ENCODE measurements at regions not wholly inside any gene's neighbourhood (a gene's known extent, or its start where the extent isn't known, plus 50 kb on each side); places are given as distances from the start of the nearest gene placed in this dataset.
"Not testable (repeated sequence)": the region's sequence is repeated elsewhere in the genome, so short reads cannot be mapped to it uniquely, and the experiment has no call there.

DNA sequence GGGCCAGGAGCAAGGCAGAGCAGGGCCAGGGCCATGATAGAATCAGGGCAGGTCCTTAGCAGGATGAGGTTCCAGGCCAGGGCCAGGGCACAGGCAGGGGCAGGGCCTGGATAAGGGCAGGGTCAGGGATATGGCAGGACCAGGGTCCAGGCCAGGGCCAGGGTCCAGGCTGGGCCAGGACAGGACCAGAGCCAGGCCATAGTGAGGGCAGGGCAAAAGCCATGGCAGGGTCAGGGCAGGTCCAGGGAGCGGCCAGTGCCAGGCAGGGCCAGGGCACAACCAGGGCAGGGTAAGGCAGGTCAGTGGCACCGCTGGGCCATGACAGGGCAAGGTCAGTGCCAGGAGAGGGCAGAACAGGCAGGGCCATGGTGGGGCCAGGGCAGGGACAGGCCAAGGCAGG is 152.2 kb downstream of the LIPI start:
- no peak for DNase-seq
- in situ Hi-C loops (cut with MboI; ENCODE audit: low pct_unique_long_range_greater_than_20kb, low sequenced_read_pairs) = no loop called here

DNA sequence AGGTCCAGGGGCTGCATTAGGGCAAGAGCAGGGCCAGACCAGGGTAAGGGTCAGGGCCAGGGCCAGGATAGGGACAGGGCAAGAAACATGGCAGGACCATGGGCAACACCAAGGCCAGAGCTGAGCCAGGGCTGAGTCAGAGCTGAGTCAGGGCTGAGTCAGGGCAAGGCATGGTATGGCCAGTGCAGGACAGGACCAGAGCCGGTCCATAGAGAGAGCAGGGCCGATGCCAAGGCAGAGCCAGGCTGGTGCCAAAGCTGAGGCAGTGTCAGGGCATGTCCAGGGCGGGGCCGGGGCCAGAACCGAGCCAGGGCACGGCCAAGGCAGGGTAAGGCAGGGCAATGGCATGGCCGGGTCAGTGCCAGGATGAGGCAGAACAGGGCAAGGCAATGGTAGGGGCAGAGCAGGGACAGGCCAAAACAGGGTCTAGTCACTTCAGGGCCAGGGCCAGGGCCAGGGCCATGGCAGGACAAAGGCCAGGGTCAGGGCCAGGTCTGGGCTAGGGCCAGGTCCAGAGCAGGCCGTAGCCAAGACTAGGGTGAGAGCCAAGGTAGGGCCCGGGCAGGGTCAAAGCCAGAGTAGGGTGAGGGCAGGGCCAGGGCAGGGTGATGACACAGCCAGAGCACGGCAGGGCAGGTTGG is 152.8 kb downstream of the LIPI start:
- DNase-seq; in situ Hi-C loops (cut with MboI; ENCODE audit: low pct_unique_long_range_greater_than_20kb, low sequenced_read_pairs): not testable (repeated sequence)

- in situ Hi-C loops (cut with MboI; ENCODE audit: low pct_unique_long_range_greater_than_20kb, low sequenced_read_pairs) = no loop called here
- DNase-seq = no peak
Measured at GRCh38 chr21:14057313-14057712, 153.4 kb downstream of the LIPI start.

DNA sequence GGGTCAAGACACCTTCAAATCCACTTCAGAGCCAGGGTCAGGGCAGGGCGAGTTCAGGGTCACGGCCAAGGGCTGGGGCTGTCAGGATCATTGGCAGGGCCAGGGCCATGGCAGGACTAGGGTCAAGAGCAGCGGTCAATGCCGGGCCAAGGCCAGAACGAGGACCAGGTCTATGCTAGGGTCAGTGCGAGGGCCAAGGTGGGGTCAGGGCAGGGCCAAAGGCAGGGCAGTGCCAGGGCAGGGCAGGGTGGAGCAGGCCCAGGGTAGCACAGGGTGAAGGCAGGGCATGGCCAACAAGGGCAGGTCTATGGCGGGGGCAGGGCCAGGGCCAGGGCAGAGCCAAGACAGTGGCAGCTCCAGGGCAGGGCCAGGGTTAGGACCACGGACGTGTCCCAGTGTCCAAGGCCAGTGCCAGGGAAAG is 154.0 kb downstream of the LIPI start:
- in situ Hi-C loops (cut with MboI; ENCODE audit: low pct_unique_long_range_greater_than_20kb, low sequenced_read_pairs) = no loop called here
- no peak for DNase-seq

GRCh38 chr21:14055746-14056515 is 154.8 kb downstream of the LIPI start:
- in situ Hi-C loops (cut with MboI; ENCODE audit: low pct_unique_long_range_greater_than_20kb, low sequenced_read_pairs); DNase-seq: not testable (repeated sequence)

- in situ Hi-C loops (cut with MboI; ENCODE audit: low pct_unique_long_range_greater_than_20kb, low sequenced_read_pairs) = no loop called here
Measured at GRCh38 chr21:14054682-14055081, 156.1 kb downstream of the LIPI start.

DNA sequence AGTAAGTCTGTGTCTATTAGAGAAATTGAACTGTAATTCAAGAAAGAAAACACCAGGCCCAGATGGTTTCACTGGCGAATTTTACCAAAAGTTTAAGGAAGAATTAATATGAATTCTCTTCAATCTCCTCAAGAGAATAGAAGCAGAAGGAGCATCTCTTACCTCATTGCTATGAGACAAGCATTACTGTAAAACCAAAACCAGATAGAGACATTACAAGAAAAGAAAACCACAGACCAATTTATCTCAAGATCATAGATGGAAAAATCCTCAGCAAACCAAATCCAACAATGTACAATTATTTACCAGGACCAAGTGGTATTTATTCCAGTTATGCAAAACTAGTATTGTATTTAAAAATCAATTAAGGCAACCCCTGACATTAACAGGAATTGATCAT is 160.6 kb downstream of the LIPI start:
- DNase-seq = no peak
- in situ Hi-C loops (cut with MboI; ENCODE audit: low pct_unique_long_range_greater_than_20kb, low sequenced_read_pairs) = no loop called here

More at GRCh38 chr21:14054682-14055081, 156.1 kb downstream of the LIPI start:
- DNase-seq = no peak

DNA sequence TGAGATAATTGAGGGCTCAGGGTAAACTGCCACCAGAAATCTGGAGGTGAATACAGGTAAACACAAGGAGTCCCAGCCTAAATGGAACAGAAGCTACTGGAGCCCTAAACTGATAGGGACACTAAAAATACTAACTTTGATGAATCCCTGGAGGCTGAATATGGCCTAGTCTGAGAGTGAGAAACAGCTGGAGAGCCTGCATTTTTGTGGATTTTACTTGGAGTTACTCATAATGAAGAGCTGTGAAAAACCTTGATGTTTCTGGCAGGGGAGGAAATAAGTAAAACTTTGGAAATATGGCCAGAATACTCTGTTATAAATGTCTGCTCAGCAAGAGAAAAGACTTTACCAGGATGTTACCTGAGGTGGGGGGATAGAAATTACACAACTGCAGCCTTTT is 164.4 kb downstream of the LIPI start:
- in situ Hi-C loops (cut with MboI; ENCODE audit: low pct_unique_long_range_greater_than_20kb, low sequenced_read_pairs) = no loop called here
- DNase-seq = no peak

DNA sequence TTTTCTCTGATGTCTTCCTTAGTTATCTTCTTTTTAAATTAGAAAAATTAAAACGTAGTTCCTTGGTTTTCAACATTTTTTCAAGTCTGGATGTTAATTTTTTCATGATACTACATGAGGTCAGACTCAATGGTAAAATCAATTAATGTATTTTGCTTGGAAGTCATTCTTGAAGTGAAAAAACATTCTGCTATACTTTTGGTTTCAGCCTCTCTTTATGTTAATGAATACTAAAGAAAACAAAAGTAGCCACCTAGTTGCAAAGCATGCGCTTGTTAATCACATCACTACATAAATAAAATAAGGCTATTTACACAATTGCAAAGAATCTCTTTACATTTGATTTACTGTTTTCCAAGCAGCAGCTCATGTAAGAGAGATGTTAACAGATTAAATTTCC is 170.4 kb downstream of the LIPI start:
- no peak for DNase-seq
- in situ Hi-C loops (cut with MboI; ENCODE audit: low pct_unique_long_range_greater_than_20kb, low sequenced_read_pairs) = no loop called here

GRCh38 chr21:14028619-14029018 is 182.1 kb downstream of the LIPI start:
- DNase-seq; in situ Hi-C loops (cut with MboI; ENCODE audit: low pct_unique_long_range_greater_than_20kb, low sequenced_read_pairs): not testable (repeated sequence)

DNA sequence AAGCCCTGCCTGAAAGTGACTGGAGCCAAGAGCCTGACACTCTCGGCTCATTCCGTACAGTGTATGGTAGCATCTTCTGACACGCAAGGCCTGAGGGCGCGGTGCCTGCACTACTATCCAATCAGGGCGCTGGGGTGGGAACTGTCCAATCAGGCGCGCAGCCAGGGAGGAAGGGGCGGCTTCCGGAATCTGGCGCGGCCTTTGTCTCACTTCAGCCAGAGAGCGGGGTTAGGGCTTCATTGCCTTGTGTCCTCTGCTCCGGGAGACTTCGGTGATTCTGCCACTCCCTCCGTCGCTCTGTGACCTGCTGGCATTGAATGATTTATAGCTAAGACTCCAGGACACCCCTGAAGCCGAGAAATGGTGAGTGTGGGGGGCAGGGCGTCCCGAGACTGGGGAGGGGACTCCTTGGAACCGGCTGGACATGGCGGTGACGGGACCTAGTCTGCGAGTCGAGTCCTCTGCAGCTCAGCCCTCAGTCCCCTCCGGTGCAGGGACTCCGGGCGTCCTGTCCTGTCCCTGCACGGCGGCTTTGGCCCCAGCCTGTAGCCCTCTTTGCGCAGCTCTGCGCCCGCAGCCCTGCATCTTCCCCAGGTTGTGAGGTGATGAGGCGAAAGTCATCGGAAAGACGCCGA is 183.4 kb downstream of the LIPI start:
- peak; percentile 95 for DNase-seq
- in situ Hi-C loops (cut with MboI; ENCODE audit: low pct_unique_long_range_greater_than_20kb, low sequenced_read_pairs) = not testable (repeated sequence)

DNA sequence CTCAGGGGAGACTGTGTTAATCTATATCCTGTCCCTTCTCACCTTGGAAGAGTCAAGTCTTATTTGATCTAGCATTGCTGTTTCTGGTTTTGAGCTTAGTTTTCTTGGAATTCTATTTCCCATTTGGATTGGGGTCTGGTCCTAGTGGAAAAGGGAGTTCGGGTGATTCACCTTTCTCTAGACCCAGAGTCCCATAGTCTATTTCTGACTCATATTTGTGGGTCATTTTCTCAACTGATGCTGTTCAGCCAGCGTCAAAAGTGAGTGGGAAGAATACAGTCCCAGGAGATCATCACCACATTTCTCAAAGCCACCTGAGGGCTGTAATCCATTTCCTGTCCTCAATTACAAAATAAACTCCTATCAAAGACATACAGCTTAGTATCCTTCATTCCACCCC is 190.6 kb downstream of the LIPI start:
- DNase-seq; in situ Hi-C loops (cut with MboI; ENCODE audit: low pct_unique_long_range_greater_than_20kb, low sequenced_read_pairs): not testable (repeated sequence)

GRCh38 chr21:14015841-14016240 is 194.9 kb downstream of the LIPI start:
- in situ Hi-C loops (cut with MboI; ENCODE audit: low pct_unique_long_range_greater_than_20kb, low sequenced_read_pairs); DNase-seq: not testable (repeated sequence)

- in situ Hi-C loops (cut with MboI; ENCODE audit: low pct_unique_long_range_greater_than_20kb, low sequenced_read_pairs); DNase-seq: not testable (repeated sequence)
Measured at GRCh38 chr21:14013623-14014498, 196.9 kb downstream of the LIPI start.

DNA sequence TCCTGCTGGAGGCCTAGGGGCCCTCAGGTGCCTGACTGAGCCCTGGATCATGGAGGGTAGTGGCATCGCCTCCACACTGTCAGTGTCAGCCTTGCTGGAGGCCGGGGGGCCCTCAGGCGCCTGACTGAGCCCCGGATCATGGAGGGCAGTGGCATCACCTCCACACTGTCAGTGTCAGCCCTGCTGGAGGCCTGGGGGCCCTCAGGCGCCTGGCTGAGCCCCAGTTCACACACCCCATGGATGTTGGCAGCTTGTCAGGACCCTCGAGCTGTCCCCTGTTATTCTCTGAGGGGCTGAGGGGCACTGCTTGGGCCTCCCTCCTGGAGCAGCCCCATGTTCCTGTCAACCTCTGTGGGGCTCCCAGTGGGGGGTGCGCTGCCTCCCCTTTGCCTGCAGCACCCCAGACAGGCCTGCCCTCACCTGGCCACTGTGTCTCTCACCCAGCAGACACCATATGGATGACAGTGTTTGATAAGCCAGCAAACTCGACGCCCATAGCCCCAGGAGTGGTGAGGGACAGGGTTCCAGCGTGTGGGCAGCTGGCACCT is 197.6 kb downstream of the LIPI start:
- in situ Hi-C loops (cut with MboI; ENCODE audit: low pct_unique_long_range_greater_than_20kb, low sequenced_read_pairs) = no loop called here
- DNase-seq = no peak

DNA sequence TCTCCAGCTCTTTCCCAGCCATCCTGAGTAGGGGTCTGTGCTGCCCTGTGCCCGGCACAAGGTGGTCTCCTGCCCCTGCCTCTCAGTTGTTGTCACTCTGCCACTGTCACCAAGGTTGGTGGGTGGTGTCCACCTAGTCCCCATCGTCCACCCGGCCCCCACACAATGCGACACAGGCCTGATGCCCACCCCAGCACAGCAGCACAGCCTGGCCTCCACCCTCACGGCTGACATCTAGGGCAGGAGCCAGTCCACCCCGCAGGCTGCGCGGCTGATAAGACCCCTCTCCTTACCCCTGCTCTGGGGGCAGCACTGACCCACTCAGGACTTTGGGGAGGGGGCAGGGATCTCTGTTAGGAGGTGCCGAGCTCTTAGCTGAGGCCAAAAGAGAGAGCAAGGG is 198.3 kb downstream of the LIPI start:
- no peak for DNase-seq
- in situ Hi-C loops (cut with MboI; ENCODE audit: low pct_unique_long_range_greater_than_20kb, low sequenced_read_pairs) = no loop called here

DNA sequence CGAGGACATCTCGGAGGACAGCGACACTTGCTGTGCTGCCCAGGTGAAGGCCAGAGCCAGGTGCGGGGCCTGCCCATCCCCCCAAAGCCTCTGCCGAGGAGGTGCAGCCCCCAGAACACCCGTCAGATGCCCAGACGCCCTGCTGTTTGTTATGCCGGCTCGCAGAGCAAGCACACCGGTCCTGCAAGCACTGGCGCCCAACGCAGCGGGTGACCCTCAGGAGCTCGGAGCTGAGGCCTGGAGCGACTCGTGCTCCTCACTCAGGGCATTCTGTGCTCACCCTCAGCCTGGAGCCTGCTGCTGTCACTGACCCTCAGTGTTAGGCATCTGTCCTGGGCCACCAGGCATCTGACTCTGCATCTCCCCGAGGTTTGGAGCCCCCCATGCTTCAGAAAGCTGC is 199.0 kb downstream of the LIPI start:
- DNase-seq; in situ Hi-C loops (cut with MboI; ENCODE audit: low pct_unique_long_range_greater_than_20kb, low sequenced_read_pairs): not testable (repeated sequence)

GRCh38 chr21:14011149-14011548 is 199.6 kb downstream of the LIPI start:
- in situ Hi-C loops (cut with MboI; ENCODE audit: low pct_unique_long_range_greater_than_20kb, low sequenced_read_pairs); DNase-seq: not testable (repeated sequence)

DNA sequence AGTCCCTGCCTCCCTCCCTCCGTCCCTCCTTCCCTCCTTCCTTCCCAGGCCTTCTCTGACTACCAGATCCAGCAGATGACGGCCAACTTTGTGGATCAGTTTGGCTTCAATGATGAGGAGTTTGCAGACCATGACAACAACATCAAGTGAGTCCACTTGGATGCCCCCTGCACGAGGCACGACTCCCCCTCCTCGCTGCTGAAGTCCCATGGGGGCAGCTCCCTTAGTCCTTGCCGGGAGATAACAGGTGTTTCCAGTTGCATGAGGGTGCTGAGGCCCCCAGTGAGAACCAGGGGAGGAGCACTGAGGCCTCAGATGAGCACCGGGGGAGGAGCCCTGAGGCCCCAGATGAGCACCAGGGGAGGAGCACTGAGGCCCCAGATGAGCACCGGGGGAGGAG is 200.0 kb downstream of the LIPI start:
- no peak for DNase-seq
- in situ Hi-C loops (cut with MboI; ENCODE audit: low pct_unique_long_range_greater_than_20kb, low sequenced_read_pairs) = no loop called here

All from KBM-7 (cell line).